ENCODE measurements at regions not wholly inside any gene's neighbourhood (a gene's known extent, or its start where the extent isn't known, plus 50 kb on each side); places are given as distances from the start of the nearest gene placed in this dataset.
"Not testable (repeated sequence)": the region's sequence is repeated elsewhere in the genome, so short reads cannot be mapped to it uniquely, and the experiment has no call there.

- H3K36me3 ChIP-seq (ENCODE audit: insufficient read depth, insufficient read length, low read length), result no peaks in the 10 kb centered on the region
- no peaks in the 10 kb centered on the region for H3K27me3 ChIP-seq (ENCODE audit: insufficient read depth, insufficient read length)
- no peaks in the 10 kb centered on the region for H3K9me3 ChIP-seq (ENCODE audit: insufficient read depth, low read length)
- H3K4me1 ChIP-seq (ENCODE audit: insufficient read depth, insufficient read length), result no peaks in the 10 kb centered on the region
- DNase-seq (ENCODE audit: low read depth, low spot score), result no peak
- no peak overlapping the region for H3K4me3 ChIP-seq (ENCODE audit: insufficient read length, low read depth)
- no peak overlapping the region for H3K9ac ChIP-seq (ENCODE audit: insufficient read length, low read depth)
- TF ChIP-seq ZNF274 (IDR thresholded peaks at IDR 0.05; ENCODE audit: low read depth, low read length) (no peak), YY1 (IDR thresholded peaks at IDR 0.05; ENCODE audit: insufficient read depth, insufficient read length) (no peak), SUZ12 (IDR thresholded peaks at IDR 0.05; ENCODE audit: extremely low read depth, insufficient read depth, insufficient read length) (no peak)
Measured at GRCh38 chr14:105632010-105632409, 105.6 kb downstream of the TMEM121 start.

GRCh38 chr14:105633596-105633995 is 107.2 kb downstream of the TMEM121 start:
- H3K9ac ChIP-seq (ENCODE audit: insufficient read length, low read depth); DNase-seq (ENCODE audit: low read depth, low spot score); H3K27me3 ChIP-seq (ENCODE audit: insufficient read depth, insufficient read length); H3K9me3 ChIP-seq (ENCODE audit: insufficient read depth, low read length); H3K36me3 ChIP-seq (ENCODE audit: insufficient read depth, insufficient read length, low read length); H3K4me3 ChIP-seq (ENCODE audit: insufficient read length, low read depth); H3K4me1 ChIP-seq (ENCODE audit: insufficient read depth, insufficient read length): not testable (repeated sequence)

GRCh38 chr14:105635560-105635959 is 109.2 kb downstream of the TMEM121 start:
- Histone ChIP-seq H3K27me3 (ENCODE audit: insufficient read depth, insufficient read length) (no peaks in the 10 kb centered on the region), H3K36me3 (ENCODE audit: insufficient read depth, insufficient read length, low read length) (no peaks in the 10 kb centered on the region), H3K4me3 (ENCODE audit: insufficient read length, low read depth) (no peak overlapping the region), H3K4me1 (ENCODE audit: insufficient read depth, insufficient read length) (no peaks in the 10 kb centered on the region), H3K9ac (ENCODE audit: insufficient read length, low read depth) (no peak overlapping the region), H3K9me3 (ENCODE audit: insufficient read depth, low read length) (no peaks in the 10 kb centered on the region)
- DNase-seq (ENCODE audit: low read depth, low spot score), result no peak
- TF ChIP-seq ZNF274 (IDR thresholded peaks at IDR 0.05; ENCODE audit: low read depth, low read length) (no peak), YY1 (IDR thresholded peaks at IDR 0.05; ENCODE audit: insufficient read depth, insufficient read length) (no peak), SUZ12 (IDR thresholded peaks at IDR 0.05; ENCODE audit: extremely low read depth, insufficient read depth, insufficient read length) (no peak)

GRCh38 chr14:105636021-105636420 is 109.6 kb downstream of the TMEM121 start:
- H3K27me3 ChIP-seq (ENCODE audit: insufficient read depth, insufficient read length); H3K4me1 ChIP-seq (ENCODE audit: insufficient read depth, insufficient read length); H3K4me3 ChIP-seq (ENCODE audit: insufficient read length, low read depth); H3K9ac ChIP-seq (ENCODE audit: insufficient read length, low read depth); H3K36me3 ChIP-seq (ENCODE audit: insufficient read depth, insufficient read length, low read length); DNase-seq (ENCODE audit: low read depth, low spot score); H3K9me3 ChIP-seq (ENCODE audit: insufficient read depth, low read length): not testable (repeated sequence)

- H3K4me3 ChIP-seq (ENCODE audit: insufficient read length, low read depth), result no peak overlapping the region
- no peaks in the 10 kb centered on the region for H3K27me3 ChIP-seq (ENCODE audit: insufficient read depth, insufficient read length)
- H3K36me3 ChIP-seq (ENCODE audit: insufficient read depth, insufficient read length, low read length), result no peaks in the 10 kb centered on the region
- H3K9me3 ChIP-seq (ENCODE audit: insufficient read depth, low read length), result no peaks in the 10 kb centered on the region
- TF ChIP-seq SUZ12 (IDR thresholded peaks at IDR 0.05; ENCODE audit: extremely low read depth, insufficient read depth, insufficient read length), result no peak
- no peak for TF ChIP-seq YY1 (IDR thresholded peaks at IDR 0.05; ENCODE audit: insufficient read depth, insufficient read length)
- TF ChIP-seq ZNF274 (IDR thresholded peaks at IDR 0.05; ENCODE audit: low read depth, low read length), result no peak
- no peak for DNase-seq (ENCODE audit: low read depth, low spot score)
- H3K4me1 ChIP-seq (ENCODE audit: insufficient read depth, insufficient read length), result no peaks in the 10 kb centered on the region
- H3K9ac ChIP-seq (ENCODE audit: insufficient read length, low read depth), result no peak overlapping the region
Measured at GRCh38 chr14:105636935-105637334, 110.6 kb downstream of the TMEM121 start.

- not testable (repeated sequence) for H3K4me1 ChIP-seq (ENCODE audit: insufficient read depth, insufficient read length); H3K4me3 ChIP-seq (ENCODE audit: insufficient read length, low read depth); H3K27me3 ChIP-seq (ENCODE audit: insufficient read depth, insufficient read length); DNase-seq (ENCODE audit: low read depth, low spot score); H3K9me3 ChIP-seq (ENCODE audit: insufficient read depth, low read length); H3K9ac ChIP-seq (ENCODE audit: insufficient read length, low read depth); H3K36me3 ChIP-seq (ENCODE audit: insufficient read depth, insufficient read length, low read length)
Measured at GRCh38 chr14:105637345-105637744, 111.0 kb downstream of the TMEM121 start.

GRCh38 chr14:105639969-105640931 is 113.9 kb downstream of the TMEM121 start:
- H3K4me3 ChIP-seq (ENCODE audit: insufficient read length, low read depth); H3K9ac ChIP-seq (ENCODE audit: insufficient read length, low read depth); DNase-seq (ENCODE audit: low read depth, low spot score); H3K4me1 ChIP-seq (ENCODE audit: insufficient read depth, insufficient read length); H3K9me3 ChIP-seq (ENCODE audit: insufficient read depth, low read length); H3K36me3 ChIP-seq (ENCODE audit: insufficient read depth, insufficient read length, low read length); H3K27me3 ChIP-seq (ENCODE audit: insufficient read depth, insufficient read length): not testable (repeated sequence)

All from NT2/D1 (cell line).